ENCODE measurements at regions not wholly inside any gene's neighbourhood (a gene's known extent, or its start where the extent isn't known, plus 50 kb on each side); places are given as distances from the start of the nearest gene placed in this dataset.

DNA sequence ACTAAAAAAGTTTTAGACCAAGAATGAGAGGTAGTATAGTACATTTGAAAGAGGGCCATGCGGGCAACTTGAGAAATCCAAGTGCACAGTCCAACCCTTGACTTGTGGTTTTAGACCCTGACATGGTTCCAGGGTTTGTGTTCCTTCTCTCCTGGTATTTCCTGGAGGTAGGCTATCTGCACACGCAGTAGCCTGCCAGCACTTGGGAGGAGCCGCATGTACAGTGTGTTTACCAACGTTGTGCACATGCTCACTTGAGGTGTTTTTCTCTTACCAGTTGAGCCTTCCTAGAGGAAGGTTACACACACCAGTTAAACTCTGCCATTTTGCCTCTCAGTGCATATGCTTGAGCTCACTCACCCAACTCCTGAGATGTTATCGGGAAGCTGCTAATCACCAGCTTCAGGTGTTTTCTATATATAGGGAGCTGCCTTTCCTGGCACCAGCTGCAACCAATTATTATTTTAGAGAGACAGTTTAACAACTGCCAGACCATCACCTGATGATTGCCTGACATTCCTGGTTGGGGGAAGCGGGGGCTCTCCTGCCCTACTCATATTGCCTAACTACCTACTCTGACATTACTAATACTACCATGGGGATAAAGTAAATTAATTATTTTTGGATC is 593.4 kb upstream of the TUSC1 start:
- DNase-seq (ENCODE audit: low read depth) = no peak

DNA sequence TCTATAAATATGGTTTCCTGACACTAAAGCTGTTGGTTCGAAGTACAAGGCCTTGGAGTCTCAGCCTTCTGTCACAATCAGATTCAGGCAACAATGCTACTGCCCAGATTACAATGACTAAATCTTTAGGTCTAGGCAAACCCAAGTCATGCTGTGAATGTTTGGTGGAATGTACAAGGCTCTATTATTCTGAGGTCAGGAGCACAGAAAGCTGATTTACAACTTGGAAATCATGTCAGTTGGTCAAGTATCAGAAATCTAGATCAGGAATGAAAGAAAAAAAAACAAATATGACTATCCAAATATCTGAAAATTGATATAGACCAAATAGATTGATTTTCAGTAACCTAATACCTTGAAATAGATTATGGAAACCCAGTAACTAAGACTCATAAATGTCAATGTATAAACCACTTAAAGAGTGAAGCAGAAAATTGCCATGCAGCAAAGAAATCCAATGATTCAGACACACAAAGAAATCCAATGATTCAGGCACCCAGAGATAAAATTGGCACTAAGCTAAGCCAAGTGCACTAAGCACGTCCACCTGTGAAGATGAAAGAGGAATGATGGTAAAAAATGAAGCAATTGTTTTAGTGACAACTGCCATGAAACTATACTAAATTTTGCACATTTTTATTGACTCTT is 588.0 kb upstream of the TUSC1 start:
- TF ChIP-seq, protein P1, sequence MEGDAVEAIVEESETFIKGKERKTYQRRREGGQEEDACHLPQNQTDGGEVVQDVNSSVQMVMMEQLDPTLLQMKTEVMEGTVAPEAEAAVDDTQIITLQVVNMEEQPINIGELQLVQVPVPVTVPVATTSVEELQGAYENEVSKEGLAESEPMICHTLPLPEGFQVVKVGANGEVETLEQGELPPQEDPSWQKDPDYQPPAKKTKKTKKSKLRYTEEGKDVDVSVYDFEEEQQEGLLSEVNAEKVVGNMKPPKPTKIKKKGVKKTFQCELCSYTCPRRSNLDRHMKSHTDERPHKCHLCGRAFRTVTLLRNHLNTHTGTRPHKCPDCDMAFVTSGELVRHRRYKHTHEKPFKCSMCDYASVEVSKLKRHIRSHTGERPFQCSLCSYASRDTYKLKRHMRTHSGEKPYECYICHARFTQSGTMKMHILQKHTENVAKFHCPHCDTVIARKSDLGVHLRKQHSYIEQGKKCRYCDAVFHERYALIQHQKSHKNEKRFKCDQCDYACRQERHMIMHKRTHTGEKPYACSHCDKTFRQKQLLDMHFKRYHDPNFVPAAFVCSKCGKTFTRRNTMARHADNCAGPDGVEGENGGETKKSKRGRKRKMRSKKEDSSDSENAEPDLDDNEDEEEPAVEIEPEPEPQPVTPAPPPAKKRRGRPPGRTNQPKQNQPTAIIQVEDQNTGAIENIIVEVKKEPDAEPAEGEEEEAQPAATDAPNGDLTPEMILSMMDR (IDR thresholded peaks at IDR 0.05; ENCODE audit: control insufficient read depth, insufficient read depth, low read depth, low read length, missing control alignments) = no peak
- no peak overlapping the region for H3K4me3 ChIP-seq (ENCODE audit: control insufficient read depth, low read depth, low read length)
- DNase-seq (ENCODE audit: low read depth) = no peak

More for the DNA sequence above, 593.4 kb upstream of the TUSC1 start:
- TF ChIP-seq, protein P1 (IDR thresholded peaks at IDR 0.05; ENCODE audit: control insufficient read depth, insufficient read depth, low read depth, low read length, missing control alignments) = no peak
- H3K4me3 ChIP-seq (ENCODE audit: control insufficient read depth, low read depth, low read length) = no peak overlapping the region

DNA sequence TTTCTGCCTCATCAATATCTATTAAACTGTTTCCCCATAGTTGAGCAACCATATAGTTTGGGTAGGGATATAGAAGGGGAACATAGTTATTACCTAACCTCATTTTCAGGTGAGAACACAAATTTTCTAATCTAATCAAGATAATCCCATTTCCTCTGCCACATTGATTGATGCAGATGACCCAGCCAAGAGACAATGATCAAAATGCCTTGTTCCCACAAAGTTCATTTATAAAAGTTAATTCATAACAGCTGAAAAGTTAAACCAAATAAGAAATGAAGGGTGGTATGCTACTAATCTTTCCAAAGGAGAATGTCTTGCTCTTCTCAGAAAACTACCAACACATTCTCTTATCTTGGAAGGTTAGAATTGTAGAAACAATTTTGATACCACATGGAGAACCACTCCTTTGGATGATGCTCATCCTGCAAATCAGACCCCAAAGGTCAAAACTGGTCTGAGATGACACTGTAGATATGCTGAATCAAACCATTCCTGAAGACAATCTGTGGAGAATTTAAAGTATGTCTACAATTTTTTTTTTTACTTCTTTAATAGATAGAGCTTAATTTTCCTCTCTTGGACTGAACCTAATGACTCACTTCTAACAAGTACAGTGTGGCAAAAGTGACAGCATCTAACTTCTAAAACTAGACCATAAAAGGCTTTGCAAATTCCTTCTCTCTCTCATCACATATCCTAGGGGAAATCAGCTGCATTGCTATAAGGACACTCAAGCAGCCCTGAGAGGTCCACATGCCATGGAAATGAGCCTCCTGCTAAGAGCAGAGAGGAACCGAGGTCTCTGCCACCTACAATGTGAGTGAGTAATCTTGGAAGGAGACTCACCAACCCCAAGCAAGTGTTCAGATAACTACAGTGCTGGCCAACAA is 586.7 kb upstream of the TUSC1 start:
- peak; percentile 90 for DNase-seq (ENCODE audit: low read depth)
- H3K4me3 ChIP-seq (ENCODE audit: control insufficient read depth, low read depth, low read length) = no peak overlapping the region
- TF ChIP-seq, protein P1 (IDR thresholded peaks at IDR 0.05; ENCODE audit: control insufficient read depth, insufficient read depth, low read depth, low read length, missing control alignments) = no peak

DNA sequence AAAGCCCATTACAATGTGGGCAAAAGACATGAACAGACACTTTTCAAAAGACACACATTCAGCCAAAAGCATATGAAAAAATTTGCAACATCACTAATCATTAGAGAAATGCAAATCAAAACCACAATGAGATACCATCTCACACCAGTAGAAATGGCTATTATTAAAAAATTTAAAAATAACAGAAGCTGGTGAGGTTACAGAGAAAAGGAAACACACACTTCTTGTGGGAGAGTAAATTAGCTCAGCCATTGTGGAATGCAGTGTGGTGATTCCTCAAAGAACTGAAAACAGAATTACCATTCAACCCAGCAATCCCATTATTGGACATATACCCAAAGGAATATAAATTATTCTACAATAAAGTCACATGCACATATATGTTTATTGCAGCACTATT is 585.2 kb upstream of the TUSC1 start:
- no peak overlapping the region for H3K4me3 ChIP-seq (ENCODE audit: control insufficient read depth, low read depth, low read length)
- DNase-seq (ENCODE audit: low read depth) = no peak
- TF ChIP-seq, protein P1 (IDR thresholded peaks at IDR 0.05; ENCODE audit: control insufficient read depth, insufficient read depth, low read depth, low read length, missing control alignments) = no peak

DNA sequence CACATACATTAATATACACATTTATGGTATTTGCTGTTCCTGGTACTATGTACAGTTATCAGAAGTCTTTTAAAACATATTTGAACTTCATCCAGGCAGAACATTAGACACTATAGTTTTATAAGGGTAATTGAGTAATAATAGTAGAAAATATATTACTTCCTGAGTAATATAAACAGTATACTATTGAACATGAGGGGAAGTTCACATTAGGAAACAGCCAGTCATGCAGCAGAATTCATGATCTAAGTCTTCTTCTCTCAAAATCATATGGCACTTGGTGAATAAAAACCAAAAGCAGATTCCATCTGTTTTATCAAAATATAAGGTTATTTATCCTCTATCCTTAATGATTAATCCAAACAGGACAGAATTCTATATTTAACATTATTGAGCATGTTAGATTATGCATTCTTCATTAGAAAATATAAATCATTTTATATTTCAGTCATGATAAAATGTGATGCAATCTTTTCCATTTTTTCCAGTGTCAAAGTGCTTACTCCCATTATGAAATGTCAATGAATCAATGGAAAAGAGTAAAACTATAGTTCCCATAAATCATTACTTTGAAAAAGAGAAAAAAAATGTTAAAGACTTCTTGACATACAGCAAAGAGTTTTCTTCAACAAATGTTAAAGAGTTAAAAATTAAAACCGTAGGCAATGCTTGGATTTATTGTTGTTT is 584.3 kb upstream of the TUSC1 start:
- H3K4me3 ChIP-seq (ENCODE audit: control insufficient read depth, low read depth, low read length) = no peak overlapping the region
- DNase-seq (ENCODE audit: low read depth) = no peak

More for the DNA sequence above, 584.3 kb upstream of the TUSC1 start:
- TF ChIP-seq, protein P1 (IDR thresholded peaks at IDR 0.05; ENCODE audit: control insufficient read depth, insufficient read depth, low read depth, low read length, missing control alignments) = no peak

All from AG09309 (cell line).